VCaP (cell line): ENCODE measurements at regions not wholly inside any gene's neighbourhood (a gene's known extent, or its start where the extent isn't known, plus 50 kb on each side); places are given as distances from the start of the nearest gene placed in this dataset.

ENCODE experiments used
- H3K27ac ChIP-seq: fragments of 450-650 bp; 2 replicates; pipeline ENCODE4 v1.5.1; 2017
- TF ChIP-seq, protein P1 (sequence below): fragments of 450-650 bp; conservative IDR thresholded peaks from 2 replicates; pipeline ENCODE4 v1.5.1; 2017; ENCODE audit warnings: mild to moderate bottlenecking, moderate library complexity

DNA sequence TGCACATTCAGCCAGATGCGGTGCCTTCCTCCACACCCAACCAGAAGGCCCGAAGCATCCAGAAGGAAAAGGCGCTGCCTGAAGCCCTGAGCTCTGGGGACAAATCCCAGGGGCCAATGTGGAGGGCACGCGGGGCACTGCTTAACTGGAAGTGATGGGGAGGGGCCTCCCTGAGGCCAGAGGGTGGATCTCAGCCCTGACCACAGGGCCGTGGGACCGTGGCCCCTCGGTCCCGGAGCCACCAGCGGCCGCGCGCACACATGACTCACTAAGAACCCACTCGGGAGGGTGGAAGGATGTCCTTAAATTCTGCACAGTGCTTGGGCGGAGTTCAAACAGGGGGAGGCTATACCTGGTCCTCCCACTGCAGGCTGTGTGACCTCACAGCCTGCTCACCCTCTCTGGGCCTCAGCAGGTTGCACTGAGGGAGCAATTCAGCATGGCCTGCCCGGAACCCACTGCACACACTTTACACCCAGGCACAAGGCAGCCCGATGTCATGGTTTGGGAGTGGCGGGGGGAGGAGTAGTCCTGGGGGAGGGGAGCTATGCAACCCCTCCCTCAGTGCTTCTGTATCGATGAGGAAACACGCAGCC, 89.5 kb downstream of the RFLNA start:
- TF ChIP-seq, protein P1, sequence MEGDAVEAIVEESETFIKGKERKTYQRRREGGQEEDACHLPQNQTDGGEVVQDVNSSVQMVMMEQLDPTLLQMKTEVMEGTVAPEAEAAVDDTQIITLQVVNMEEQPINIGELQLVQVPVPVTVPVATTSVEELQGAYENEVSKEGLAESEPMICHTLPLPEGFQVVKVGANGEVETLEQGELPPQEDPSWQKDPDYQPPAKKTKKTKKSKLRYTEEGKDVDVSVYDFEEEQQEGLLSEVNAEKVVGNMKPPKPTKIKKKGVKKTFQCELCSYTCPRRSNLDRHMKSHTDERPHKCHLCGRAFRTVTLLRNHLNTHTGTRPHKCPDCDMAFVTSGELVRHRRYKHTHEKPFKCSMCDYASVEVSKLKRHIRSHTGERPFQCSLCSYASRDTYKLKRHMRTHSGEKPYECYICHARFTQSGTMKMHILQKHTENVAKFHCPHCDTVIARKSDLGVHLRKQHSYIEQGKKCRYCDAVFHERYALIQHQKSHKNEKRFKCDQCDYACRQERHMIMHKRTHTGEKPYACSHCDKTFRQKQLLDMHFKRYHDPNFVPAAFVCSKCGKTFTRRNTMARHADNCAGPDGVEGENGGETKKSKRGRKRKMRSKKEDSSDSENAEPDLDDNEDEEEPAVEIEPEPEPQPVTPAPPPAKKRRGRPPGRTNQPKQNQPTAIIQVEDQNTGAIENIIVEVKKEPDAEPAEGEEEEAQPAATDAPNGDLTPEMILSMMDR: no peak
- H3K27ac ChIP-seq: peak overlapping the region; percentile 95; the same call in 1 of the 2 replicates

- TF ChIP-seq, protein P1: no peak
- H3K27ac ChIP-seq: peak overlapping the region; percentile 10; the same call in 1 of the 2 replicates
Observed at GRCh38 chr12:124383028-124383427, 88.1 kb downstream of the RFLNA start.

- H3K27ac ChIP-seq: peak overlapping the region; percentile 19; the same call in 1 of the 2 replicates
Observed at GRCh38 chr12:124381456-124382296, 86.8 kb downstream of the RFLNA start.

DNA sequence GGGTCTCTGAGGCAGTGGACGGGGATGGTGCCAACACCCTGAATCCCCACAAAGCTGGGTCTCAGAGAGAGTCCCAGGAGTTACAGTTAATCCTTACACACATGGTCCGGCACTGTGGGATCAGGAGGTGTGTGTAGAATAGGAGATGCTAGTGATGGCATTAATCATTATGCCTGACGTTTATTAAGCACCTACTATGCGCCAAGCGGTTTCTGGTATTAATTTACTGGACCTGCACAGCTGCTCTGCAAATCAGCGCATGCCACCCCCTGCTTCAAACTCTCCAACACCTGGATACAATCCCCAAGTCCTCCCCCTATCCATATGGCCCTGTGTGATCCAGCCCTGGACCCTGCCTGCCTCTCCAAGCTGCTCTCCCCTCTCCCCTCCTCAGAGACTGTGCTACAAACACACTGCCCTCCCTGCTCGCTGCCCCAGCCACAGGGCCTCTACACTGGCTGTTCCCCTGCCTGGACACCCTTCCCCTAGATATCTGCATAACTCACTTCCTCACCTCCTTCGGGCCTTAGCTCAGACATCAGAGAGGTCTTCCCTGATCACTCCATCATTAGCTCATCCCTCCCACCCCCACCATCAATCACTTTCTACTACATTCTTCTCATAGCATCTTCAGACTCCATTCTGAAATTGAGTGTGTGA, 86.0 kb downstream of the RFLNA start:
- TF ChIP-seq, protein P1: no peak
- no peak overlapping the region for H3K27ac ChIP-seq

More at GRCh38 chr12:124381456-124382296, 86.8 kb downstream of the RFLNA start:
- TF ChIP-seq, protein P1: no peak

DNA sequence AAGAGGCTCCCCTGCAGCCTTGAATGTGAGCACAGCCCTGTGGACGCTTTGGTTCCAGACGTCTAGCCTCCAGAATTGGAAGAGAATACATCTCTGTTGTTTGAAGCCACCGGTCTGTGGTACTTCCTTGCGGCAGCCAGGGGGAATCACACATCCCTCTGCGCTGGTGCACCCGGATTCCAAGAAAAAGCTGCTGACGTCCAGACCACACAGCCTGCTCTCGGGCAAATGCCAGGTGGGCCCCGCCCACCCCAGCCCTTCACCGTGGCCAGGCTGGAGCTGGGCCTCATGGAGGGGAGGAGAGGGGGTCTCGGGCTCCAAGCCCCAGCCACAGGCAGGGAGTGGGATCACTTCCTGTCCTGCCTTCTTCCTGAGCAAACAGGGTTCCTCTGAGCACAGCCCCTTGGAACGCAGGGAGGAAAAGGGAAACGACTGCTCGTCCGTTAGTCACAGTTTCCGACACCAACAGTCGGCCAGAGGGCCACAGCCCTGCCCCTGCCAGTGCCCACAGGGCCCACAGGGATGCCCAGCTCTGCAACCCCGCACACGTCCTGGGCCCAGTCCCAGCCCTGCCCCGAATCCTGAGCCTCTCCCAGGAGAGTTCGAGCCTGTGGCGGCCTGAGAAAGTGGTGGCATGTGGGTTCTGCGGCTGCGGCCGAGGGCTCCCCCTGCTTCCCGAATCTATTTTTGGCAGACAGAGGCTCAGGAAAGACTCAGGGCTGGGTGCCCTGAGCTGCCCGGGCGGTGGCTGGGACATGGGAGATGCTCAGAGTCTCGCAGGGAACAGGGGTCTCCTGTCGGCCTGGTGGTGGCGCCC, 85.3 kb downstream of the RFLNA start:
- no peak overlapping the region for H3K27ac ChIP-seq
- TF ChIP-seq, protein P1: no peak

- H3K27ac ChIP-seq: no peak overlapping the region
- TF ChIP-seq, protein P1: no peak
Observed at GRCh38 chr12:124379379-124379937, 84.6 kb downstream of the RFLNA start.
